Gastrocnemius medialis (tissue), 4 donors: ENCODE measurements at regions not wholly inside any gene's neighbourhood (a gene's known extent, or its start where the extent isn't known, plus 50 kb on each side); places are given as distances from the start of the nearest gene placed in this dataset.

Experiments used
- ATAC-seq, 2 donors: fragments of 150-250 bp; one replicate each; pipeline ENCODE4 v1.9.1; 2016
- DNase-seq, 2 donors: peaks; one replicate each; pipeline ENCODE4 v3.0.0-alpha.2; 2019
- H3K27ac ChIP-seq, 4 donors: fragments of 200-600 bp; sonication (generic); 1 replicate in 1 of 4; 2 replicates in 3 of 4; pipeline ENCODE4 v1.5.1; 2016 to 2018; ENCODE audit warnings: mild to moderate bottlenecking in 2 of 4, moderate library complexity in 1 of 4
- H3K27me3 ChIP-seq, 3 donors: fragments of 200-600 bp; sonication (generic) in 2 of 3; 1 replicate in 1 of 3; 2 replicates in 2 of 3; pipeline versions ENCODE4 v1.5.1 to v1.6.0; 2016 to 2019; ENCODE audit warnings: mild to moderate bottlenecking in 1 of 3, moderate library complexity in 1 of 3
- H3K36me3 ChIP-seq, 2 donors: fragments of 200-600 bp; sonication (generic) in 1 of 2; one replicate each; pipeline ENCODE4 v1.5.1; 2017 to 2018
- H3K4me1 ChIP-seq, 2 donors: fragments of 200-600 bp; sonication (generic) in 1 of 2; one replicate each; pipeline ENCODE4 v1.5.1; 2016 to 2017; ENCODE audit warnings: mild to moderate bottlenecking in 2 of 2
- H3K4me3 ChIP-seq, 4 donors: fragments of 200-600 bp; sonication (generic) in 3 of 4; 1 replicate in 1 of 4; 2 replicates in 3 of 4; pipeline ENCODE4 v1.5.1; 2016 to 2019; ENCODE audit warnings: mild to moderate bottlenecking in 2 of 4
- H3K9me3 ChIP-seq, 3 donors: fragments of 200-600 bp; sonication (generic) in 2 of 3; 1 replicate in 1 of 3; 2 replicates in 2 of 3; pipeline ENCODE4 v1.5.1; 2016 to 2019
- CTCF ChIP-seq, 5 experiments: fragments of 450-650 bp in 3 of 5; fragments of 200-600 bp in 2 of 5; sonication (generic) in 2 of 5; IDR thresholded peaks in 4 of 5; conservative IDR thresholded peaks in 1 of 5; 1 replicate in 4 of 5; 2 replicates in 1 of 5; pipeline ENCODE4 v1.5.1; 2016 to 2019; ENCODE audit warnings: antibody characterized with exemption in 5 of 5, mild to moderate bottlenecking in 3 of 5, moderate library complexity in 3 of 5
- POLR2A ChIP-seq, 2 donors: fragments of 450-650 bp; IDR thresholded peaks; one replicate each; pipeline ENCODE4 v1.6.1; 2017; ENCODE audit warnings: antibody characterized with exemption in 2 of 2, mild to moderate bottlenecking in 2 of 2, moderate library complexity in 2 of 2
- in situ Hi-C, 4 donors: fragments of 200-750 bp; cut with MboI; loops; one replicate each; pipeline versions ENCODE4 v1.15.0 to v1.8.0; 2017; ENCODE audit warnings: low sequenced_read_pairs in 4 of 4
- intact Hi-C: fragments of 100-400 bp; cut with DNase I; formaldehyde crosslinking; loops from one replicate; pipeline ENCODE4 v1.15.1; 2023; ENCODE audit warnings: low total_unique reads

DNA sequence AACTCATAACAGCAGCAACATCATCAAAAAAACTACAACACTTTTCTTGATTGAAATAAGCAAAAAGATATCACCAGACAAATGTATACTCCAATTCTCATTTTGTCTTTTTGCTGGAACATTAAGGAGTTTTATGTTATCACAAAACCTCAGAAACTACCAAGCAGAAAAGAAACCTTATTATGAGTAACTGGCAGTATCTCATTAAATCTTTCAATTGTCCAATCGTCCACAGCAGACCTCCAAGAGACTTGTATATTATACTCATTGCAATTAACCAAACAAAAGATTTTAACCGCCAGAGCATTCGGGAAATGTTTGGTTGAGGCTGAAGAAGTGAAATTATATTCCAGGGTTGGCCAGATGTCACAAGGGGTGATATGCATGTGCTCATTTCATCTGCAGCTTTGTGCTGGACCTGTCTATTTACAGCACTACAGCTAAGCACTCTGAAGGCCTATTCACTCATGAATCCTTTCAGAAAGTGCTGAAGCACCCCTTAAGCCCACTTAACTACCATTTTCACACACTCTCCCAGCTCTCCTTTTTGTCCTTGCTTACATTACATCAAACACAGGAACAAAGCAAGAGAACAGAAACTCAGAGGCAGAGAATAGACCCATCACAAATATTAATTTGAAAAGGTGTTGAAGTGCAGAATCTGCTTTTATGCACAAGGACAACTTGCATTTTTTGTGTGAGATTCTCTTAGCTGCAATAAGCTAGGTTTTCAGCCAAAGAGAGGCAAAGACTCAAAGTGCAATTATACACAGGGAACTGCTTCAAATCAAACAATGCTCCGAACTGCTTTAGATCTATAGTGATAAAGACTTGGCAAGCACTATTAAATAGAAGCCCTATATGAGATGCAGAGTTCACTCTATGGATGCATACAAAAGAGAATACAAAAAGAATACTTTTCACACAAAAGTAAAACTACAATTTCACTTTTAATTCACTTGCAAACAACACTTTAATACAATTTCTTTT, 150.4 kb upstream of the POU5F2 start:
- peaks cover 19 to 25% of the 10 kb centered on the region in 2 donors for H3K4me1 ChIP-seq
- H3K36me3 ChIP-seq = no peaks in the 10 kb centered on the region
- DNase-seq (no peak), ATAC-seq (no peak)
- in situ Hi-C loops = no loop called here
- no peak overlapping the region for H3K4me3 ChIP-seq
- no peak overlapping the region for H3K27ac ChIP-seq
- H3K27me3 ChIP-seq = no peaks in the 10 kb centered on the region
- no peaks in the 10 kb centered on the region for H3K9me3 ChIP-seq
- intact Hi-C loops = no loop called here
- TF ChIP-seq CTCF (IDR thresholded peaks at IDR 0.05 in 4 of 5, conservative IDR thresholded peaks at IDR 0.05 in 1 of 5) = no peak

GRCh38 chr5:93890657-93891056, 149.3 kb upstream of the POU5F2 start:
- H3K9me3 ChIP-seq = no peaks in the 10 kb centered on the region
- TF ChIP-seq CTCF (IDR thresholded peaks at IDR 0.05 in 4 of 5, conservative IDR thresholded peaks at IDR 0.05 in 1 of 5) = no peak
- no peak for TF ChIP-seq POLR2A (IDR thresholded peaks at IDR 0.05)
- DNase-seq (no peak), ATAC-seq (no peak)
- H3K27ac ChIP-seq = no peak overlapping the region
- H3K27me3 ChIP-seq = no peaks in the 10 kb centered on the region
- intact Hi-C loops (no loop called here), in situ Hi-C loops (no loop called here)
- H3K4me3 ChIP-seq = no peak overlapping the region
- H3K4me1 ChIP-seq = peaks cover 19 to 27% of the 10 kb centered on the region in 2 donors
- no peaks in the 10 kb centered on the region for H3K36me3 ChIP-seq

- DNase-seq = no peak
- Histone ChIP-seq H3K27ac (no peak overlapping the region), H3K4me3 (no peak overlapping the region), H3K4me1 (peaks cover 19 to 28% of the 10 kb centered on the region in 2 donors), H3K9me3 (no peaks in the 10 kb centered on the region), H3K36me3 (no peaks in the 10 kb centered on the region), H3K27me3 (no peaks in the 10 kb centered on the region)
- ATAC-seq = no peak
- in situ Hi-C loops = no loop called here
- intact Hi-C loops = no loop called here
- no peak for TF ChIP-seq POLR2A (IDR thresholded peaks at IDR 0.05)
- no peak for TF ChIP-seq CTCF (IDR thresholded peaks at IDR 0.05 in 4 of 5, conservative IDR thresholded peaks at IDR 0.05 in 1 of 5)
Observed at GRCh38 chr5:93887678-93888077, 146.3 kb upstream of the POU5F2 start.

DNA sequence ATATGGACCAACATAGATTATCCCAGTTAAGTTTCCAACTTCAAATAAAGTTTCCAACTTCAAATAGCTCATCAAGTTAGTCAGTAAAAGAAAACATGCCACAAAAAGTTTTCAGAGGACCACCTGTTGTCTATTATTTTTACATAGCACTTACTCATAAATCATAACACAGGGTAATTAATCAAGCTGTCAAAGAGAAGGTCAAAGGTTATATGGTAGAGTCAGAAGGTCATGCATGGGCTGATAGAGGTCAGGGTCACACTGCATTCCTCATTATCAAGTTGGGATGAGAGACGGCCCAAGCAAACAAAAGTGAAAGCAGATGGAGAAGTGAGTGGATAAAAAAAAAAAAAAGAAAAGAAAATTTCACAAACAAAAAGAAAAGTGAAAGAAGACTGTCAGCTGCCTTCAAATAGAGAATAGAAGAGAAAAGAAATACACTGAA, 145.5 kb upstream of the POU5F2 start:
- in situ Hi-C loops = no loop called here
- intact Hi-C loops = no loop called here
- no peak for TF ChIP-seq CTCF (IDR thresholded peaks at IDR 0.05 in 4 of 5, conservative IDR thresholded peaks at IDR 0.05 in 1 of 5)
- TF ChIP-seq POLR2A (IDR thresholded peaks at IDR 0.05) = no peak
- Histone ChIP-seq H3K27ac (no peak overlapping the region), H3K9me3 (no peaks in the 10 kb centered on the region), H3K4me1 (peaks cover 13 to 21% of the 10 kb centered on the region in 2 donors), H3K27me3 (no peaks in the 10 kb centered on the region), H3K4me3 (no peak overlapping the region), H3K36me3 (no peaks in the 10 kb centered on the region)
- ATAC-seq (no peak), DNase-seq (no peak)
